ENCODE measurements at regions not wholly inside any gene's neighbourhood (a gene's known extent, or its start where the extent isn't known, plus 50 kb on each side); places are given as distances from the start of the nearest gene placed in this dataset.
"Not testable (repeated sequence)": the region's sequence is repeated elsewhere in the genome, so short reads cannot be mapped to it uniquely, and the experiment has no call there.

DNA sequence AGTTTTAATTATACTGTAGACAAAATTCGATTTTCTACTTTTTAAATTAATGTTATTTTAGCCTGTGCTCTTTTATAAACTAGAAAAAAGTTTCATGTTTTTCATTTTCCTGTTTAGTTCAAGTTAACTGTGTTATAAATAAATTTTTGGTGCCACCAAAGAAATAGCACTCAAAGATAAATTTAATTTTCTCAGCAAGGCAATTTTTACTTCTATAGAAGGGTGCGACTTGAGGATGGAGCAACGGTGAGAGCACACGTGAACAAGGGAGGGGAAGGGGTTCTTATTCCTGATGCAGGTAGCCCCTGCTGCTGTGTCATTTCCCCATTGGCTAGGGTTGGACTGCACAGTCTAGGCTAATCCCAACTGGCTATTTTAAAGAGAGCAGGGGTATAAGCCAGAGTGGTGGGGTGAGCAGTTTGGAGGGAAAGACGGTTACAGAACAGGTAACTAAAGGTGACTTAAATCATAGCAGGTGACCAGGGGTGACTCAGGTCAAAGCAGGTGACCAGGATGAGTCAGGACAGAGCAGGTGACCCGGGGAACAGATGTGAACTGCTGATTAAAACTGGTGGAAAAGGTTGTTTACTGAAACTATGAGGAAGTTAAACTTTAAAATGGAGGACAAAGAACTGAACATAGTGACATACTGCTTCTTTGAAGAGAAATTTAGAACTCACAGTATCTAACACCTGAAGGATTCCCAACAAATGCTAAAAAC, 104.6 kb upstream of the GPBP1 start:
- DNase-seq (ENCODE audit: low spot score) = no peak

DNA sequence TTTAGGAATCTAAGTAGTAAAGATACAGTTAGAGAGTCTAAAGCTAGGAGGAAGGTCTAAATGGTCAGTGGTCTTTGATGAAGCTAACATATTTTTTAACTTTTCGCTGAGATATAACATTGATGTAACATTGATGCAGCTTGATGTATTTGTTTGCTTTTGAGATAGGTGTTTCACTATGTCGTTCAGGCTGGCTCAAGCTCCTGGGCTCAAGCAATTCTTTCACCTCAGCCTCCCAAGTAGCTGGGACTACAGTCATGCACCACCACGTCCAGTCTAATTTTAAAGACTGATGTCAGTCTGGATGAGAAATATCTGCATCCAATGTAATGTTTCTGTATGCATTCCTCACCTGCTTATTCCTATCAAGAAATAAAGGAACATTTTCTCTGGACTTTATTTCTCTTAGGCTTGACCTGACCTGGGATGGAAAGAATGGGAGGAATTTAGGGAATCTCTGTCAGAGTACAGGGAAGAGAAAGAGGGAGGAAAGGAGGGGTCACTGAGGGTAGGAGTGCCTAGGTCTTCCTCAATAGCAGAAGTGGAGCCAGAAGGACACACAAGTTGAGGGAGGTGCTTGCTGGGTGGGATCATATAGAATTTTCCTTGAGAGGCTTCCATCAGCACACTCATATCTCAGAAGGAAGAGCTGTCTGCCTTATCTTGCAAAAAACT, 101.5 kb upstream of the GPBP1 start:
- DNase-seq (ENCODE audit: low spot score) = no peak

DNA sequence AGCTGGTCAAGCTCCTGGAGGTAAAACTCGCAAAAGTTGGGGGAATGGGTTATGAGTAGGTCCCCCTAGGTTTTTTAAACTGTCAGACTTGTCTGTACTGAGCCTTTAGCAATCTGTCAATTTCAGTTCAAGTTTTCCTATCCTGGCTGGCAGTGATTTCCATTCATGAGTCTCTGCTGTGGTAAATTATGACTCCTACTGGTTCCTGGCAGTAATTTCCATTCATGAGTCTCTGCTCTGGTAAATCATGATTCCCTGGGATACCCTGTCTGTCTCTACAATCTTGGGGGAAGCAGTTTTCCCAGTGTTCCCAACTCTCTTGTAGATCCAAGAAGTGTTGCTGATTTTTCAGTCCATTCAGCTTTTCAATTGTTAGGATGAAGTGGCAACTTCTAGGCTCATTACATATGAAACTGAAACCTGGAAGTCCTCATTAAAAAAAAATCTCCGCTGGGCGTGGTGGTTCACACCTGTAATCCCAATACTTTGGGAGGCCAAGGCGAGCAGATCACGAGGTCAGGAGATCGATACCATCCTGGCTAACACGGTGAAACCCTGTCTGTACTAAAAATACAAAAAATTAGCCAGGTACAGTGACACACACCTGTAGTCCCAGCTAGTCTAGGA, 91.3 kb upstream of the GPBP1 start:
- DNase-seq (ENCODE audit: low spot score) = peak; percentile 31

- DNase-seq (ENCODE audit: low spot score) = no peak
Measured at GRCh38 chr5:57085306-57086081, 88.4 kb upstream of the GPBP1 start.

DNA sequence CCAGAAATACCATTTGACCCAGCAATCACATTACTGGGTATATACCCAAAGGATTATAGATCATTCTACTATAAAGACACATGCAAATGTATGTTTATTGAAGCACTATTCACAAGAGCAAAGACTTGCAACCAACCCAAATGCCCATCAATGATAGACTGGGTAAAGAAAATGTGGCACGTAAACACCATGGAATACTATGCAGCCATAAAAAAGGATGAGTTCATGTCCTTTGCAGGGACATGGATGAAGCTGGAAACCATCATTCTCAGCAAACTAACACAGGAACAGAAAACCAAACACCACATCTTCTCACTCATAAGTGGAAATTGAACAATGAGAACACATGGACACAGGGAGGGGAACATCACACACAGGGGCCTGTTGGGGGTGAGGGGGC, 85.9 kb upstream of the GPBP1 start:
- DNase-seq (ENCODE audit: low spot score) = not testable (repeated sequence)

DNA sequence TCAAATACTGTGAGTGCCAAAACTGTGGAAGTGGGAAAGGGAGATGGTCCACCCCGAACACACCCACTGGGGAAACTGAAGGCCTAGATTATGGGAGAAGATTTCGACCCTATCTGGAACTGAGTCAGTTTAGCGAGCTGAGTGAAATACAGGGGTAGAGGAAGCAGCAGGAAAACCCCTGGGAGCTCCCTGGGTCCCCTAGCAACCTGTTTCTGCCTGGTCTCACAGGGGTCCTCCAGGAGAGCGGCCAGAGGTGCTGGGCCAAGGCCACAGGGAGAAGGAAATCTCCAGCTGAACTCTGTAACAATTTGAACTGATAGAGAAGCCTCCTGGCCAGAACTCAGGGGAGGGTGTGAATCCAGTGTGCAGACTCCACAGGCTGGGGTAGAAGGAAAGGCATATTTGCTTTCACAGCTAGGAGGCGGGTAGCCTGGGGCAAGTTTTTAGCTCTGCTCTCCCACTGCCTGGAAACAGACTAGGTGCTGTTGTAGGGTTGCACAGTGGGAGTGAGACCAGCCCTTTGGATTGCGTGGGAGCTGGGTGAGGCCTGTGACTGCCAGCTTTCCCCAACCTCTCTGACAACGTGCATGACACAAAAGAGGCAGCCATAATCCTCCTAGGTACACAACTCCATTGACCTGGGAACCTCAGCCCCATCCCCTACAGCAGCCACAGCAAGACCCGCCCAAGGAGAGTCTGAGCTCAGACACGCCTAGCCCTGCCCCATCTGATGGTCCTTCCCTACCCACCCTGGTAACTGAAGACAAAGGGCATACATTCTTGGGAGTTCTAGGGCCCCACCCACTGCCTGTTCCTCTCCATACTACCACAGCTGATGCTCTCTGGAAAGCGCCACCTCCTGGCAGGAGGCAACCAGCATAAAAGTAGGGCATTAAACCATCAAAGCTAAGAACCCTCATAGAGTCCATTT, 78.8 kb upstream of the GPBP1 start:
- no peak for DNase-seq (ENCODE audit: low spot score)

GRCh38 chr5:57097526-57097925, 76.3 kb upstream of the GPBP1 start:
- no peak for DNase-seq (ENCODE audit: low spot score)

- DNase-seq (ENCODE audit: low spot score) = no peak
Measured at GRCh38 chr5:57102189-57102904, 71.5 kb upstream of the GPBP1 start.

- no peak for DNase-seq (ENCODE audit: low spot score)
Measured at GRCh38 chr5:57102905-57103255, 71.0 kb upstream of the GPBP1 start.

- no peak for DNase-seq (ENCODE audit: low spot score)
Measured at GRCh38 chr5:57103317-57103907, 70.4 kb upstream of the GPBP1 start.

DNA sequence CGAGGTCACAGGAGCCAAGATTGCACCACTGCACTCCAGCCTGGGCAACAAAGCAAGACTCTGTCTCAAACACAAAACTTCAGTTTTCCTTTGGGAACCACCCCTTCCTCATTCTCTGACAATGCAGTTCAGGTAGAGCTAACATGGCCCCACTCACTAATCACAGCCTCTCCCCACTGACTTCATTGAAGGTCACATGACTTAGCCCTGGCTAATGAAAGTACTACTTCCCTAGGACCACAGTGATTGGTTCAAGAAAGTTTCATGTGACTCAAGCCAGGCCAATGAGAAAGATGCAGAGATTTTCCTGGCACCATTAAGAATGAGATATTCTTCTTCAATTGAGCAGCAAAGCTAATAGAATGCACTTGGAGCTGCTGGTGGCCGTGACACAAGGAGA, 67.2 kb upstream of the GPBP1 start:
- no peak for DNase-seq (ENCODE audit: low spot score)

- DNase-seq (ENCODE audit: low spot score) = no peak
Measured at GRCh38 chr5:57111993-57112392, 61.9 kb upstream of the GPBP1 start.

DNA sequence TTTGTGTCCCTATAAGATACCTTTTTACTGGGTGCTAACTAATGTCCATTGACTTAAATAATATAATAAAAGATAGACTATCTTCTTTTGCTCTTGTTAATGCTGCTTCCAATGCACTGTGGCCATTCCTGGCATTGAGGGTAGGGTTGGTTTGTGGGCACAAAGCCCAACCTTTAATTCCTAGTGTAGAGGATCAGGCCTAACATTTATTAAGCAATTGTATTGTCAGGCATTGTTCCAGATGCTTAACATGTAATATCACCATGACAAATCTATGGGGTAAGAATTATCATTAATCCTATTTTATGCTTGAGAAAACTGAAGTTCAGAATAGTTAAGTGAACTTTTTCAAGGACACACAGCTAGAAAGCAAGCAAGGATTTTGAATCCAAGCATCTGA, 60.4 kb upstream of the GPBP1 start:
- DNase-seq (ENCODE audit: low spot score) = no peak

- no peak for DNase-seq (ENCODE audit: low spot score)
Measured at GRCh38 chr5:57117596-57117995, 56.3 kb upstream of the GPBP1 start.

DNA sequence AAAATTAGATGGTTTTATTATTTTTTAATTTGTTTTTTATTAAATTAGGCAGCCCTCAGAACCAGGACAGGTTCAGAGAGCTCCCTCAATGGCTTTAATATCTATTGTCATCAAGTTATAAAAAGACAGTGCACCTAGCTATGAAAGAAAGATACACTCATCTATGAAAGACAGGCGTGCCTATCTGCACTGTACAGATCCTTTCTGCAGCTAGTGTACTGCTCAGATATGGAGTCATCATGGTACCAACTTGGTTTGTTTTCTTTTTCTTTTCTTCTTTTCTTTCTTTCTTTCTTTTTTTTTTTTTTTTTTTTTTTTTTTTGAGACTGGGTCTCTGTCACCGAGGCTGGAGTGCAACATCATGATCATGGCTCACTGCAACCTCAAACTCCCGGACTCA, 54.8 kb upstream of the GPBP1 start:
- no peak for DNase-seq (ENCODE audit: low spot score)

- DNase-seq (ENCODE audit: low spot score) = no peak
Measured at GRCh38 chr5:57124014-57124413, 49.8 kb upstream of the GPBP1 start.

Data from RKO (cell line).